ENCODE measurements at regions not wholly inside any gene's neighbourhood (a gene's known extent, or its start where the extent isn't known, plus 50 kb on each side); places are given as distances from the start of the nearest gene placed in this dataset.

DNA sequence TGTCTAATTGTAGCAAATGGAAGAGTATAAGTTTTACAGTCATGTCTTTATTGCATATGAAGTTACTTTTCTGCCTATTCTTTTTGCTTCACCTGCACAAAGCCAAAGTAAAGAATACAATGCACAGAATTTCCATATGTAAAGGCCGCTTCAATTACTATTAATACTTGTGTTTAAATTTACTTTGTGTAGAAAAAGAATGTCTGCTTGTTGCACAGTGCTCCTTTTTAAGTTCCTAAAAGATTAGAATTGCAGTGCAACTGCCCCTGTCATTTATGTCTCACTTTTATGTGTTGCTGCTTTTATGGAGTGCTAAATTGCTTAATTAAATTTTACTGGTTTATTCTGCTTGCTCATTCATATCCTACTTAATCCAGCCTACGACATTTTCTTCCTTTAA is 830.5 kb downstream of the PDHA2 start:
- POLR2A ChIA-PET = no interaction called here
- no peaks in the 10 kb centered on the region for H3K4me1 Mint-ChIP-seq
- H3K4me3 Mint-ChIP-seq = no peak overlapping the region
- DNase-seq = no peak
- no peaks in the 10 kb centered on the region for H3K27me3 Mint-ChIP-seq
- no peaks in the 10 kb centered on the region for H3K9me3 Mint-ChIP-seq
- no peak overlapping the region for H3K27ac Mint-ChIP-seq
- ATAC-seq (ENCODE audit: low read depth) = no peak
- H3K36me3 Mint-ChIP-seq = no peaks in the 10 kb centered on the region

DNA sequence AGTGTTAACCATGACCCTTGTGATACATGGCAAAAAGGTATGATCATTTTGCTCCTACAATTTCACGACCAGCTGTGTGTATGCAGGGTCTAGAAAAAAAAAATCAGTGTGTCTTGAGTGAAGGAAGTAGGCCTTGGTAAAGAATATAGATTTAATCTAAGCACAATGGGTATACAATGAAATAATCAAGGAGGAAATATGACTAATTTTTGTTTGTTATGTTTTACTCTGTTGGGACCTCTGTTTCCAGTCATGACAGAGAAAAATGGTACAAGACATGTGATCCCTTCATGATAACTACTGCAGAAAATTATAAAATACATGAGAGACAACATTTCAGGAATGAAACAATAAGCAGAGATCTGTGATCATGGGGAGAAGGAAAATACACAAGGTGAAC is 835.5 kb downstream of the PDHA2 start:
- ATAC-seq (ENCODE audit: low read depth) (no peak), DNase-seq (no peak)
- Mint-ChIP-seq H3K4me3 (no peak overlapping the region), H3K27ac (no peak overlapping the region), H3K9me3 (no peaks in the 10 kb centered on the region), H3K27me3 (no peaks in the 10 kb centered on the region), H3K4me1 (no peaks in the 10 kb centered on the region), H3K36me3 (no peaks in the 10 kb centered on the region)
- POLR2A ChIA-PET = no interaction called here

DNA sequence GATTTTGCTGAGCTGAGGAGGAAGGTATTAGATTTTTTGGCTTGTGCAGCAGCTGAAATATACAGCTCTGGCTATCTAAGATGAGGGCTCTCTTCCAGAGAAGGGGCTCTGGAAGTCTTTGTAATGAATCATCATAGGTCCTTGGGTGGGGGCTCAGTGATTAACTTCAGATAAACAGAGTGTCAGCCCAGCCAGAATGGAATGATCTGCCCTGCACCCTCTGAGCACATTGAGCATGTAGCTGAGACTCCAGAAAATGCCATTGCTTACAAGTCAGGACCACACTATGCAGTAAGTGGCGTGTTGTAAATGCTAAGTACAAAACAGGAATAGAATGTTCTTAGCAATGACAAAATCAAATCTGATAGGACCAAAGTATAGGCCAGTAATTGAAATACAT is 836.0 kb downstream of the PDHA2 start:
- Mint-ChIP-seq H3K27me3 (no peaks in the 10 kb centered on the region), H3K36me3 (no peaks in the 10 kb centered on the region), H3K4me1 (no peaks in the 10 kb centered on the region), H3K27ac (no peak overlapping the region), H3K4me3 (no peak overlapping the region), H3K9me3 (no peaks in the 10 kb centered on the region)
- ATAC-seq (ENCODE audit: low read depth) = no peak
- DNase-seq = no peak
- POLR2A ChIA-PET = no interaction called here

DNA sequence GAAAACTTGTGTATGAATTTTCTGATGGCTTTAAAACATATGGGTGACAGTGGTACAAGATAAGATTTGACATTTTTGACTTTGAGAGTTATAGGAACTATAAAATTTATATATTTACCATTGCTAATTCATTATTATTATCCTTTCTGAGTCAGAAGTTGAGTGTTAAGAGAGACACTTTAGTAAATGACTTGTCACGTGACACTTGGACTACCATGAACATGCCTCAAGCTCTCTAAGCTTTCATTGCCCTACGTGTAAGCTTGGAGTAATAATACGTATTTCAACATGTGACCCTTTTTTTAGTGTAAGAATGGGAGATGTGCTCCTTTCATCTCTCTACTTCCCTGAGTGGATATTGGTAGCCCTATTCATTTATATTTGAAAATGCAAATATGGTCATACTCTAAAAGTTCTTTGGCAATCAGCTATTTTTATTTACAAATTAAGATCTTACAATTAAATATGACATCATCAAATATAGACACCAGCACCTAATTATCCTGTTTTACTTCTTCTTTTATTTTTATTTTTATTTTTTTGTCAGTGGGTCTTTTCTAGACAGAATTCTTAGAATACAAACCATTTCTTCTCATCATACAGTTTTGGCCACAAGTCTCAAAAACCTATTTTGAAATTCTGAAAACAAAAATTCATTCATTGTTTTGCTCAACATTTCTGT is 837.0 kb downstream of the PDHA2 start:
- Mint-ChIP-seq H3K4me3 (no peak overlapping the region), H3K36me3 (no peaks in the 10 kb centered on the region), H3K27me3 (no peaks in the 10 kb centered on the region), H3K27ac (no peak overlapping the region), H3K9me3 (no peaks in the 10 kb centered on the region), H3K4me1 (no peaks in the 10 kb centered on the region)
- POLR2A ChIA-PET = no interaction called here
- DNase-seq = no peak
- no peak for ATAC-seq (ENCODE audit: low read depth)

DNA sequence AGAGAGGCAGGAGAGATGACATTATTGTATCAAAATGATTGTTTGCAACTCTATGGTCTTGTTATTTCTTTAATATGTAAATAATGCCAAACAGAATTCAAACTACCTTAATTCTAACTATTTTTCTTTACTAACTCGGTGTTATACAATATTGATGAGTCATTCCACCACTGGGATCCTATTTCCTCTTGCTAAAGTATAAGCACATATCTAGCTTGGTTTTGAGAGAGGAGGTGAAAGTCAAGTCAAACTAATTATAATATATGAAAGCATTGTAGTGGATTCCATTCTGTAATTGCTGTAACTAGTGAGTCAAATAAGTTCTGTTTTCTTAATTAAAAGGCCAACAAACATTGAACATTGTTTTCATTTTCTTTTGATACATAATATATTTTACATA is 837.6 kb downstream of the PDHA2 start:
- POLR2A ChIA-PET = no interaction called here
- no peak overlapping the region for H3K4me3 Mint-ChIP-seq
- H3K9me3 Mint-ChIP-seq = no peaks in the 10 kb centered on the region
- H3K27me3 Mint-ChIP-seq = no peaks in the 10 kb centered on the region
- H3K36me3 Mint-ChIP-seq = no peaks in the 10 kb centered on the region
- no peaks in the 10 kb centered on the region for H3K4me1 Mint-ChIP-seq
- no peak overlapping the region for H3K27ac Mint-ChIP-seq
- DNase-seq (no peak), ATAC-seq (ENCODE audit: low read depth) (no peak)

DNA sequence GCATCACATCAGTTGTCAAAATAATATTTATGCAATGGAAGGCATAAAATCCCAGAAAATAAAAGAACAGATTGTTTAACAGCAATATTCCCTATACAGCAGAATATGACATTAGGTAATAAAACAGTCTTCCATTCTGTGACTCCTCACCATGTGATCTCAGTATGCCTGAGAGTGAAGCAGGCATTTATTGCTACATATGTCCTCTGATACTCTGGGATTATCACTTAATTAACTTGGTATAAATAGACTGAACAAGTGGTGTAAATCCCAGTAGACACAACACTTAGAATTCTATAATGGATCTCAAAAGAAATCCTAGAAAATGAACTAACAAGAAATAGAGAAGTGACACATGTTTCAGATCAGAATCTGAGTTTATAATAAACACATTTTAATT is 841.3 kb downstream of the PDHA2 start:
- H3K27me3 Mint-ChIP-seq = no peaks in the 10 kb centered on the region
- no peaks in the 10 kb centered on the region for H3K4me1 Mint-ChIP-seq
- no peak for DNase-seq
- POLR2A ChIA-PET = no interaction called here
- H3K36me3 Mint-ChIP-seq = no peaks in the 10 kb centered on the region
- H3K9me3 Mint-ChIP-seq = no peaks in the 10 kb centered on the region
- no peak for ATAC-seq (ENCODE audit: low read depth)
- H3K27ac Mint-ChIP-seq = no peak overlapping the region
- H3K4me3 Mint-ChIP-seq = no peak overlapping the region

DNA sequence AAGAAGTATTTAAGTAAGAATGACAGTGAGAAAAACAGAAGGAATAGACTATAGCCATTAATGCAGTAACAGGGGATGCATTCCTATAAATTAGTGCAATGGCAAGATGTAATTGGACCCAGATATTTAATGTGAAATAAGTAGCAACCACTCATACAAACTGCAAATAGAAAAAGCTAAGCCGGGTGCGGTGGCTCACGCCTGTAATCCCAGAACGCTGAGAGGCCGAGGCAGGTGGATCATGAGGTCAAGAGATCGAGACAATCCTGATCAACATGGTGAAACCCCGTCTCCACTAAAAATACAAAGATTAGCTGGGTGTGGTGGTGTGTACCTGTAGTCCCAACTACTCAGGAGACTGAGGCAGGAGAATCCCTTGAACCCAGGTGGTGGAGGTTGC is 845.8 kb downstream of the PDHA2 start:
- Mint-ChIP-seq H3K4me1 (no peaks in the 10 kb centered on the region), H3K9me3 (no peaks in the 10 kb centered on the region), H3K27ac (no peak overlapping the region), H3K4me3 (no peak overlapping the region), H3K27me3 (no peaks in the 10 kb centered on the region), H3K36me3 (no peaks in the 10 kb centered on the region)
- DNase-seq (no peak), ATAC-seq (ENCODE audit: low read depth) (no peak)
- POLR2A ChIA-PET = no interaction called here

DNA sequence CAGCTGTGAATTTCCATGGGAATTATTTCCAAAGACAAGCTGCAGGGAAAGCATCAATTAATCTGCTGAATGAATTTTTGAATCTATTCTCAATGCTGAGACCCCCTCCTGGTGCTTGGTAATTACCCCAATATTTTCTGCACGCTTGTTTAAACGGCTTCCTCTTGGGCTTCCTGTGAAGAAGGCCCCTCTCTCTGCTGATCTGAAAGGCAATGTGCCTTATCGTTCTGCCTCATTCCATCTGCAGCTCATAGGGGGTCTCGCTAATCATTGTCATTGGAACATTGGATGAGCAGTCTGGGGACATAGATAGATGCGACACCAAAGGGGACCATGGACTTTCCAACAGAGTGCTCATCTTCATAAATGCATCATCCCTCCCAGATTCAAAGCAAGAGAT is 851.6 kb downstream of the PDHA2 start:
- no peaks in the 10 kb centered on the region for H3K36me3 Mint-ChIP-seq
- H3K9me3 Mint-ChIP-seq = no peaks in the 10 kb centered on the region
- H3K27me3 Mint-ChIP-seq = no peaks in the 10 kb centered on the region
- no peak overlapping the region for H3K27ac Mint-ChIP-seq
- no peak for ATAC-seq (ENCODE audit: low read depth)
- H3K4me1 Mint-ChIP-seq = no peaks in the 10 kb centered on the region
- POLR2A ChIA-PET = no interaction called here
- no peak for DNase-seq
- no peak overlapping the region for H3K4me3 Mint-ChIP-seq

DNA sequence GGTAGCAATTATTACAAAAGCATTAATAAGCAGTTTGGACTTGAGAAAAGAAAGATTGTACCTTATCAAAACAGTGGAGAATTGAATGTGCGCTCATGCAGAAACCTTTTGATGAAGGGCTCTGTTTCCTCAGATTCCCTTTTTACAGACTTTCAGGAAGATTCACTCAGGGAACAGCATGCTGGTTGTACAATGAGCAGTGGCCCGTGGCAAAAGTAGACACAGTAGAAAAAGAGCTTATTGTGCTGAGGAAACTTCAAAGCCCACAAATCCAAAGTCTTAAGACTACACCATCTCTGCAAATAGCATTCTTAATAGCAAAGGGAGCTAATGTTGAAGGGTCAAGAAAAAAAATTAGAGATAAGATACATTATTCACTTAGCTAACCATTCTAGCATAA is 858.9 kb downstream of the PDHA2 start:
- H3K4me1 Mint-ChIP-seq = no peaks in the 10 kb centered on the region
- no peak overlapping the region for H3K4me3 Mint-ChIP-seq
- H3K27ac Mint-ChIP-seq = no peak overlapping the region
- ATAC-seq (ENCODE audit: low read depth) (no peak), DNase-seq (no peak)
- no peaks in the 10 kb centered on the region for H3K36me3 Mint-ChIP-seq
- H3K9me3 Mint-ChIP-seq = no peaks in the 10 kb centered on the region
- POLR2A ChIA-PET = no interaction called here
- H3K27me3 Mint-ChIP-seq = no peaks in the 10 kb centered on the region

DNA sequence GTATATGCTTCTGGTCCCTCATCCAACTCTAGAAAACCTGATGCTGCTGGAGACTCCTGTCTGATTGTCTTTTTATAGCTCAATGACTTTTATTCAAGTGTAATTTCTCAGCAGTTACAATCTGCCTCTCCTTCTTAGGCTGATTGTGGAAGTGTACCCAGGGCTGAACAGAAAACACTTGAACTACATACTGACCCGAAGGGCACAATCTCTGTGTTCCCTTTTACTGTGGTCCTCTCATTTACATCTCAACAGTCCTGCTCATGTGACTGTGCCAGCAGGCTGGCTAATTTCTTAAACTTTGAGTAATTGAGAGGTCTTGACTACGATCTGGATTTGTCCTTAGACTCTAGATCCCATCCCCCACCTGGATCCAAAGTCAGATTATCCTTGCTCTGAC is 863.4 kb downstream of the PDHA2 start:
- H3K27ac Mint-ChIP-seq = no peak overlapping the region

DNA sequence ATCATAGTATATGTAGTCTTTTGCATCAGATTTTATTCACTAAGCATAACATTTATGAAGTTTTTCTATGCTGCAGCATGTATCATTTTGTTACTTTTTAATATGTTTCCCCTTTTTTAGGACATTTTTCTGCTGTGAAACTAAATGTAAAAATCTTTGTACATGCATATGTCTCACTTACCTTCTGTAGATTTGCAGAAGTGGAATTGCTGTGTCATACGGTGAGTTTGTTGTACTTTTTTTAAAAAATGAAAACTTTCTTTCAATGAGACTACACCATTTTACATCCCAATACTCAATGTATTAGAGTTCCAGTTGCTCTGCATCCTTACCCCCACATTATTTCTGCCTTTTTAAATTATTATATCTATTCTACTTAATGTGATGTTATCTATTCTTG is 868.9 kb downstream of the PDHA2 start:
- POLR2A ChIA-PET = no interaction called here
- H3K4me1 Mint-ChIP-seq = no peaks in the 10 kb centered on the region
- no peak overlapping the region for H3K4me3 Mint-ChIP-seq
- no peak overlapping the region for H3K27ac Mint-ChIP-seq
- no peaks in the 10 kb centered on the region for H3K27me3 Mint-ChIP-seq
- ATAC-seq (ENCODE audit: low read depth) (no peak), DNase-seq (no peak)
- H3K36me3 Mint-ChIP-seq = no peaks in the 10 kb centered on the region
- no peaks in the 10 kb centered on the region for H3K9me3 Mint-ChIP-seq

More for the DNA sequence above, 863.4 kb downstream of the PDHA2 start:
- Mint-ChIP-seq H3K9me3 (no peaks in the 10 kb centered on the region), H3K36me3 (no peaks in the 10 kb centered on the region), H3K27me3 (no peaks in the 10 kb centered on the region), H3K4me3 (no peak overlapping the region), H3K4me1 (no peaks in the 10 kb centered on the region)
- no peak for ATAC-seq (ENCODE audit: low read depth)
- no peak for DNase-seq
- POLR2A ChIA-PET = no interaction called here

DNA sequence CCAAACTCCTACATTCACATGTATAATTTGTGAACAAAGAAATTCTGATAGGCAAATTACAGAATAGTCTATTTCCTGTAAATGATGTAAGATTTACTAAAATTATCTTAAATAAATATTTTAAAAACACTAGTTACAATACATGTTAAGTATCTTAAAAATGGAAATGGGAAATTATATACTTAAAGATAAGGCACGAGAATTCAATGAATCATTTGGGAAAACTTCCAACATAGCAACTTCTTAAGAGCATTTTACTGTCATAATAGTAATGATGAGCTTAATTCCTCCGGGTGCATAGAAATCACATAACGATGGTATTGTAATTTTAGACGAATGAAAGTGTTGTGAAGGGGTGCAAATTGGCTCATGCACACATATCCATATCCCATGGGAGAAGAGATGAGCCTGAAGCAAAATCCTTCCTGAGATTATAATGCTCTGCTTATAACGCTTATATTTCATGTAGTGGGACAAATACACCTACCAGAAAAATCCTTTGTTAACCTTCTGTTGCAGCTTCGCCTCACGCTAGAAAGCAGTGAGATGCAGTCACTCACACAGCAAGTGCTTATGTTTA is 873.5 kb downstream of the PDHA2 start:
- POLR2A ChIA-PET = no interaction called here
- H3K27ac Mint-ChIP-seq = no peak overlapping the region
- DNase-seq (no peak), ATAC-seq (ENCODE audit: low read depth) (no peak)
- no peak overlapping the region for H3K4me3 Mint-ChIP-seq
- no peaks in the 10 kb centered on the region for H3K4me1 Mint-ChIP-seq
- no peaks in the 10 kb centered on the region for H3K27me3 Mint-ChIP-seq
- H3K36me3 Mint-ChIP-seq = no peaks in the 10 kb centered on the region
- no peaks in the 10 kb centered on the region for H3K9me3 Mint-ChIP-seq

DNA sequence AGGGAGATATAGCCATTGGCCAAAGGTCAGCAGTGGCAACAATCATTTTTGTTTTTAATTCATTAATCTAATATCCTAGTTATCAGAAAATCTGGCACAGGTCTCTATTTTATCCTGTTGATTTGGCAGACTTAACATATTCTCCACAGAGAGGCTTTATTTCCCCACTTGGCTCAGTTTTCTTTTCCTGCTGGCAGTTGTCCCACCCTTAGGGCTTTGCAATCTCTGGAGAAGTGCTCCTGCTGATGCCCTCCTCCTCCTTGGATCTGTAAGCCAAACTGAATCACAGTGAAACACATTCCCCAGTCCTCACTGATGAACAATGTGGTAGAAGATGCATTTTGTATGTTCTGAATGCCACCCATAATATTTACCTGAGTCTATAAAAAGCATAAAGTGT is 889.7 kb downstream of the PDHA2 start:
- Mint-ChIP-seq H3K36me3 (no peaks in the 10 kb centered on the region), H3K4me1 (no peaks in the 10 kb centered on the region), H3K9me3 (peaks cover 10% of the 10 kb centered on the region), H3K4me3 (no peak overlapping the region), H3K27ac (no peak overlapping the region), H3K27me3 (no peaks in the 10 kb centered on the region)
- DNase-seq (no peak), ATAC-seq (ENCODE audit: low read depth) (no peak)
- POLR2A ChIA-PET = no interaction called here

DNA sequence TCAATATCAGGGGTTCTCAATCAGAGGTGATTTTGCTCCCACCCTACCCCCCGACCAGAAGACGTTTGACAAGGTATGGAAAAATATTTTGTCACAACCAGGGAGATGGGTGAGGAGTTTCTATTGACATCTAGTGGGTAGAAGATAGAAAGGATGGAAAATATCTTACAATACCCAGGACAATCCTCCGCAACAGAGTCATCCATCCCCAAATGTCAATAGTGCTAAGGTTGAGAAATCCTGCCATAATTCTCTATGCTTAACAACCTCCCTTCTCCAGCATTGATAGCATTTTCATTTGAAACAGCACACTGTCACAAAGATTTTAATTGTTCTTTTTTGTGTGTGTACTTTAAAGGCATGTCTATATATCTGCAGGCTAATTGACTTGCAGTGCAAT is 890.5 kb downstream of the PDHA2 start:
- no peaks in the 10 kb centered on the region for H3K27me3 Mint-ChIP-seq
- POLR2A ChIA-PET = no interaction called here
- H3K36me3 Mint-ChIP-seq = no peaks in the 10 kb centered on the region
- no peak overlapping the region for H3K4me3 Mint-ChIP-seq
- DNase-seq = no peak
- peaks cover 9% of the 10 kb centered on the region for H3K9me3 Mint-ChIP-seq
- no peaks in the 10 kb centered on the region for H3K4me1 Mint-ChIP-seq
- H3K27ac Mint-ChIP-seq = no peak overlapping the region
- no peak for ATAC-seq (ENCODE audit: low read depth)

All from activated naive CD8-positive, alpha-beta T cell treated with anti-CD3 and anti-CD28 coated beads, Interleukin-2, amount 10 ng/mL, durations not matched to agents 7 days and 5 days (primary cell).